ENCODE measurements at regions not wholly inside any gene's neighbourhood (a gene's known extent, or its start where the extent isn't known, plus 50 kb on each side); places are given as distances from the start of the nearest gene placed in this dataset.

GRCh38 chr18:66752733-66753132, 148.8 kb upstream of the CDH19 start:
- TF ChIP-seq, protein P1, sequence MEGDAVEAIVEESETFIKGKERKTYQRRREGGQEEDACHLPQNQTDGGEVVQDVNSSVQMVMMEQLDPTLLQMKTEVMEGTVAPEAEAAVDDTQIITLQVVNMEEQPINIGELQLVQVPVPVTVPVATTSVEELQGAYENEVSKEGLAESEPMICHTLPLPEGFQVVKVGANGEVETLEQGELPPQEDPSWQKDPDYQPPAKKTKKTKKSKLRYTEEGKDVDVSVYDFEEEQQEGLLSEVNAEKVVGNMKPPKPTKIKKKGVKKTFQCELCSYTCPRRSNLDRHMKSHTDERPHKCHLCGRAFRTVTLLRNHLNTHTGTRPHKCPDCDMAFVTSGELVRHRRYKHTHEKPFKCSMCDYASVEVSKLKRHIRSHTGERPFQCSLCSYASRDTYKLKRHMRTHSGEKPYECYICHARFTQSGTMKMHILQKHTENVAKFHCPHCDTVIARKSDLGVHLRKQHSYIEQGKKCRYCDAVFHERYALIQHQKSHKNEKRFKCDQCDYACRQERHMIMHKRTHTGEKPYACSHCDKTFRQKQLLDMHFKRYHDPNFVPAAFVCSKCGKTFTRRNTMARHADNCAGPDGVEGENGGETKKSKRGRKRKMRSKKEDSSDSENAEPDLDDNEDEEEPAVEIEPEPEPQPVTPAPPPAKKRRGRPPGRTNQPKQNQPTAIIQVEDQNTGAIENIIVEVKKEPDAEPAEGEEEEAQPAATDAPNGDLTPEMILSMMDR (IDR thresholded peaks at IDR 0.05), result no peak
- TF ChIP-seq CREB1 (CRISPR knock-in tag; IDR thresholded peaks at IDR 0.05) (no peak), MXD4 (CRISPR knock-in tag; IDR thresholded peaks at IDR 0.05; ENCODE audit: borderline replicate concordance) (no peak), SMAD4 (CRISPR knock-in tag; IDR thresholded peaks at IDR 0.05) (no peak), TP53 (CRISPR knock-in tag; IDR thresholded peaks at IDR 0.05) (no peak), RELA (CRISPR knock-in tag; IDR thresholded peaks at IDR 0.05; ENCODE audit: borderline replicate concordance) (no peak), ATF1 (CRISPR knock-in tag; IDR thresholded peaks at IDR 0.05) (no peak), PREB (CRISPR knock-in tag; IDR thresholded peaks at IDR 0.05; ENCODE audit: borderline replicate concordance) (no peak)
- TF ChIP-seq, protein P2, sequence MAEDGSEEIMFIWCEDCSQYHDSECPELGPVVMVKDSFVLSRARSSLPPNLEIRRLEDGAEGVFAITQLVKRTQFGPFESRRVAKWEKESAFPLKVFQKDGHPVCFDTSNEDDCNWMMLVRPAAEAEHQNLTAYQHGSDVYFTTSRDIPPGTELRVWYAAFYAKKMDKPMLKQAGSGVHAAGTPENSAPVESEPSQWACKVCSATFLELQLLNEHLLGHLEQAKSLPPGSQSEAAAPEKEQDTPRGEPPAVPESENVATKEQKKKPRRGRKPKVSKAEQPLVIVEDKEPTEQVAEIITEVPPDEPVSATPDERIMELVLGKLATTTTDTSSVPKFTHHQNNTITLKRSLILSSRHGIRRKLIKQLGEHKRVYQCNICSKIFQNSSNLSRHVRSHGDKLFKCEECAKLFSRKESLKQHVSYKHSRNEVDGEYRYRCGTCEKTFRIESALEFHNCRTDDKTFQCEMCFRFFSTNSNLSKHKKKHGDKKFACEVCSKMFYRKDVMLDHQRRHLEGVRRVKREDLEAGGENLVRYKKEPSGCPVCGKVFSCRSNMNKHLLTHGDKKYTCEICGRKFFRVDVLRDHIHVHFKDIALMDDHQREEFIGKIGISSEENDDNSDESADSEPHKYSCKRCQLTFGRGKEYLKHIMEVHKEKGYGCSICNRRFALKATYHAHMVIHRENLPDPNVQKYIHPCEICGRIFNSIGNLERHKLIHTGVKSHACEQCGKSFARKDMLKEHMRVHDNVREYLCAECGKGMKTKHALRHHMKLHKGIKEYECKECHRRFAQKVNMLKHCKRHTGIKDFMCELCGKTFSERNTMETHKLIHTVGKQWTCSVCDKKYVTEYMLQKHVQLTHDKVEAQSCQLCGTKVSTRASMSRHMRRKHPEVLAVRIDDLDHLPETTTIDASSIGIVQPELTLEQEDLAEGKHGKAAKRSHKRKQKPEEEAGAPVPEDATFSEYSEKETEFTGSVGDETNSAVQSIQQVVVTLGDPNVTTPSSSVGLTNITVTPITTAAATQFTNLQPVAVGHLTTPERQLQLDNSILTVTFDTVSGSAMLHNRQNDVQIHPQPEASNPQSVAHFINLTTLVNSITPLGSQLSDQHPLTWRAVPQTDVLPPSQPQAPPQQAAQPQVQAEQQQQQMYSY (CRISPR knock-in tag; IDR thresholded peaks at IDR 0.05), result no peak
